Loucy (cell line): ENCODE measurements at regions not wholly inside any gene's neighbourhood (a gene's known extent, or its start where the extent isn't known, plus 50 kb on each side); places are given as distances from the start of the nearest gene placed in this dataset.

Source experiments
- EZH2phosphoT487 ChIP-seq: fragments of 200-600 bp; IDR thresholded peaks from 2 replicates; pipeline ENCODE4 v1.6.1; 2018; ENCODE audit warnings: antibody characterized with exemption, mild to moderate bottlenecking, moderate library complexity, borderline replicate concordance
- TF ChIP-seq, protein P1 (sequence below): fragments of 200-600 bp; sonication (generic); conservative IDR thresholded peaks from 2 replicates; pipeline ENCODE4 v1.5.1; 2014; ENCODE audit warnings: mild to moderate bottlenecking, antibody characterized with exemption, low read length

DNA sequence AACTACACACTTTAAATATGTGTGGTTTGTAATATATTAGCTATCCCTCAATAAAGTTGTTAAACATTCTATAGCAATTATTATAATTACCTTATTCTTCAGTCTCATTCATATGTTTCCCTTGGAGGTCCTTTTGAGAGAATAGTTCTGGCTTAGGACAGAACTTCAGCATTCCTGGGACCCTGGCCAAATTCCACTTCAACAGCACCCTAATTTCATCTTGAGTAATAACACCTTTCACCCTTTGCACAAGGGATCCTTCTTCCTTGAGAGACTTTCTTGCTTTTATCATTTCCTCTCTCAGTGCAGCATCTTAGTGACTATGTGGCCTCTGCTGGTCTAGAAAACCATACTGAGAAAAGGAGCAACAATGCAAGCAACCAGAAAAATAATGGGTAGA is 255.9 kb downstream of the C11orf87 start:
- TF ChIP-seq, protein P1, sequence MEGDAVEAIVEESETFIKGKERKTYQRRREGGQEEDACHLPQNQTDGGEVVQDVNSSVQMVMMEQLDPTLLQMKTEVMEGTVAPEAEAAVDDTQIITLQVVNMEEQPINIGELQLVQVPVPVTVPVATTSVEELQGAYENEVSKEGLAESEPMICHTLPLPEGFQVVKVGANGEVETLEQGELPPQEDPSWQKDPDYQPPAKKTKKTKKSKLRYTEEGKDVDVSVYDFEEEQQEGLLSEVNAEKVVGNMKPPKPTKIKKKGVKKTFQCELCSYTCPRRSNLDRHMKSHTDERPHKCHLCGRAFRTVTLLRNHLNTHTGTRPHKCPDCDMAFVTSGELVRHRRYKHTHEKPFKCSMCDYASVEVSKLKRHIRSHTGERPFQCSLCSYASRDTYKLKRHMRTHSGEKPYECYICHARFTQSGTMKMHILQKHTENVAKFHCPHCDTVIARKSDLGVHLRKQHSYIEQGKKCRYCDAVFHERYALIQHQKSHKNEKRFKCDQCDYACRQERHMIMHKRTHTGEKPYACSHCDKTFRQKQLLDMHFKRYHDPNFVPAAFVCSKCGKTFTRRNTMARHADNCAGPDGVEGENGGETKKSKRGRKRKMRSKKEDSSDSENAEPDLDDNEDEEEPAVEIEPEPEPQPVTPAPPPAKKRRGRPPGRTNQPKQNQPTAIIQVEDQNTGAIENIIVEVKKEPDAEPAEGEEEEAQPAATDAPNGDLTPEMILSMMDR, result no peak
- no peak for TF ChIP-seq EZH2phosphoT487
